ENCODE measurements at regions not wholly inside any gene's neighbourhood (a gene's known extent, or its start where the extent isn't known, plus 50 kb on each side); places are given as distances from the start of the nearest gene placed in this dataset.

DNA sequence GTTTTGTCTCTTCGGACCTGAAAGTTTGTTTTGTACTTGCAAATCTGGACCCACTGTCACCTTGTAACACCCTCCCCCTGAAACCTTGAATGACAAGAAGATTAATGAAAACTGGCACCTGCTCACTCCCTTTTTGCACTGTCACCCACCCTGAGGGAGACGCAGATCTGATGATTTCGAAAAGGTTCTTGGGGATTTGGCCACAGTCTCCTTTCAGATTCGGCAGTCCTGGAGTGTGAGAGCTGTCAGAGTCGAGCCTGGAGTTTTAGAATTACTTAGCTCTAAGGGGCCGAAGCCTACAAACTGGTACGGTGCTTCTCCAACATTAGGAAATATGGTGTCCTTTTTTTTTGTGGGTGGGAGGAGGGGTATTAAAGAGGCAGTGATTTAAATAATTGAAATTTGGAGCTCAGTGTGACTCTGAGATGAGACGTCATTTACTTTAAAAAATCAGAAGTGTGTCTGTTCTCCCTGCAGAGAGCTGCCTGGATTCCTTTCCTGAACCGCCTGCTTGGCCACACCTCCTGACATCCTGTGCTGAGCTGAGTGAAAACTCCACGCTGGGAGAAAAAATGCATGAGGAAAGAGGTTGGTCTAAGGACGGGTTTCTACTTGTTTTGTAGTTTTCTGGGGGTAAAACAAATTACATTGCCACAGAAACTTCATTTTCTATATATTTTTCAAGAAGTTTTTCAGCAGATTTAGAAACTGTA lies 447.0 kb upstream of the CDH4 start:
- H3K27ac ChIP-seq, result no peak overlapping the region

GRCh38 chr20:60806354-60806753 lies 445.7 kb upstream of the CDH4 start:
- Histone ChIP-seq H3K27ac (no peak overlapping the region), H3K4me1 (no peaks in the 10 kb centered on the region), H3K27me3 (no peaks in the 10 kb centered on the region), H3K36me3 (no peaks in the 10 kb centered on the region), H3K4me3 (no peak overlapping the region), H3K9me3 (no peaks in the 10 kb centered on the region)
- no peak for TF ChIP-seq POLR2A (IDR thresholded peaks at IDR 0.05)
- TF ChIP-seq, protein P1, sequence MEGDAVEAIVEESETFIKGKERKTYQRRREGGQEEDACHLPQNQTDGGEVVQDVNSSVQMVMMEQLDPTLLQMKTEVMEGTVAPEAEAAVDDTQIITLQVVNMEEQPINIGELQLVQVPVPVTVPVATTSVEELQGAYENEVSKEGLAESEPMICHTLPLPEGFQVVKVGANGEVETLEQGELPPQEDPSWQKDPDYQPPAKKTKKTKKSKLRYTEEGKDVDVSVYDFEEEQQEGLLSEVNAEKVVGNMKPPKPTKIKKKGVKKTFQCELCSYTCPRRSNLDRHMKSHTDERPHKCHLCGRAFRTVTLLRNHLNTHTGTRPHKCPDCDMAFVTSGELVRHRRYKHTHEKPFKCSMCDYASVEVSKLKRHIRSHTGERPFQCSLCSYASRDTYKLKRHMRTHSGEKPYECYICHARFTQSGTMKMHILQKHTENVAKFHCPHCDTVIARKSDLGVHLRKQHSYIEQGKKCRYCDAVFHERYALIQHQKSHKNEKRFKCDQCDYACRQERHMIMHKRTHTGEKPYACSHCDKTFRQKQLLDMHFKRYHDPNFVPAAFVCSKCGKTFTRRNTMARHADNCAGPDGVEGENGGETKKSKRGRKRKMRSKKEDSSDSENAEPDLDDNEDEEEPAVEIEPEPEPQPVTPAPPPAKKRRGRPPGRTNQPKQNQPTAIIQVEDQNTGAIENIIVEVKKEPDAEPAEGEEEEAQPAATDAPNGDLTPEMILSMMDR (IDR thresholded peaks at IDR 0.05), result no peak
- intact Hi-C loops (cut with DNase I; ENCODE audit: low total_unique reads), result no loop called here
- no peak for DNase-seq

More for the DNA sequence above, 447.0 kb upstream of the CDH4 start:
- H3K36me3 ChIP-seq, result no peaks in the 10 kb centered on the region
- no peak for DNase-seq
- H3K9me3 ChIP-seq, result peaks cover 0 to 3% of the 10 kb centered on the region in 2 donors
- no peaks in the 10 kb centered on the region for H3K4me1 ChIP-seq
- no peak for TF ChIP-seq POLR2A (IDR thresholded peaks at IDR 0.05)
- TF ChIP-seq, protein P1 (IDR thresholded peaks at IDR 0.05), result no peak
- H3K27me3 ChIP-seq, result no peaks in the 10 kb centered on the region
- H3K4me3 ChIP-seq, result no peak overlapping the region
- intact Hi-C loops (cut with DNase I; ENCODE audit: low total_unique reads), result no loop called here

DNA sequence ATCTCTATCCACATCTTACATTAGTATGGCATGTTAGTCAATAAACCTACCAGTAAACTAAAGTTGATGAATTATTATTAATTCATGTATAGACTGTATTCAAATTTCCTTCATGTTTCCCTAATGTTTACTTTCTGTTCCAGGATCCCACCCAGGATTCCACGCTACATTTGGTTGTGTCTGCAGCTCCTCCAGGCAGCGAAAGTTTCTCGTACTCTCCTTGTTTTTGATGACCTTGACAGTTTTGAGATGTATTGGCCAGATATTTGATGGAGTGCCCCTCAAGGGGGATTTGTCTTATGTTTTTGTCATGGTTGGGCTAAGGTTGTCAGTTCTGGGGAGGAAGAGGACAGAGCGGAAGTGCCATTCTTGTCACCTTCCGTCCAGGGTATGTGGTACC lies 445.2 kb upstream of the CDH4 start:
- H3K4me3 ChIP-seq, result no peak overlapping the region
- H3K9me3 ChIP-seq, result no peaks in the 10 kb centered on the region
- no peak for DNase-seq
- no peaks in the 10 kb centered on the region for H3K36me3 ChIP-seq
- TF ChIP-seq POLR2A (IDR thresholded peaks at IDR 0.05), result no peak
- TF ChIP-seq, protein P1 (IDR thresholded peaks at IDR 0.05), result no peak
- intact Hi-C loops (cut with DNase I; ENCODE audit: low total_unique reads), result no loop called here
- no peaks in the 10 kb centered on the region for H3K4me1 ChIP-seq
- H3K27me3 ChIP-seq, result no peaks in the 10 kb centered on the region
- H3K27ac ChIP-seq, result no peak overlapping the region

DNA sequence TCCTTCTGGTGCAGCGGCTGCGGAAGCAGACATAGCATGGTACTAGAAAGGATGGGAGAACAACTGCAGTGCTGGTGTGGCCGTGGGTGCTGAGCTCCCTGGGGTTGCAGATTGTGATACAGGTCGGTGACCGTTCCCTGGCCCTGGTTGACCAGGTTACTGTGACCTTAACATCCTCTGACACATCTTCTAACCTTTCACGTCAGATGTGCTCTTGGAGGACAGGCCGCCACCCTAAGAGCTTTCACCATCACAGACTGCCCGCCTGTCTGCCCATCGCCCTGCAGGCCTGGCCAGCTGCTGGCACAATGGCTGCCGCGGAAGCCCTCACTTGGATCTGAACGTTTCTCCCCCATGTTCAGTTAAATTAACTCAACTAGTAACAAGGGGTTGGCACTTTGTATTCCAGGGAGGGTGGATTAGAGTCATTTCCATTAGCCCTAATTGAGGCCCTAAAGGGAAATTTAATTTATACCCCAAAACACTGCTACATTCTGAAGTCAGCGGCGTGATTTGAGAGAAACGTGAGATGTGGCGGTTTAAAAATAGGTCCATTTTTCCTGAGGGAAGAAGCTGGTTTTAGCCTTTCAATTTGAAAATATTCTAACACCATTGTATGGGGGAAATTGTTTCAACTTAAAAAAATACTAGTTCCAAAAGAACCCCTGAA lies 443.9 kb upstream of the CDH4 start:
- no peak for DNase-seq
- no peak for TF ChIP-seq POLR2A (IDR thresholded peaks at IDR 0.05)
- TF ChIP-seq, protein P1 (IDR thresholded peaks at IDR 0.05), result no peak
- intact Hi-C loops (cut with DNase I; ENCODE audit: low total_unique reads), result no loop called here

GRCh38 chr20:60808701-60809100 lies 443.4 kb upstream of the CDH4 start:
- no peak for DNase-seq
- H3K27me3 ChIP-seq, result no peaks in the 10 kb centered on the region
- intact Hi-C loops (cut with DNase I; ENCODE audit: low total_unique reads), result no loop called here
- TF ChIP-seq POLR2A (IDR thresholded peaks at IDR 0.05), result no peak
- TF ChIP-seq, protein P1 (IDR thresholded peaks at IDR 0.05), result no peak
- no peak overlapping the region for H3K4me3 ChIP-seq
- H3K36me3 ChIP-seq, result no peaks in the 10 kb centered on the region
- H3K27ac ChIP-seq, result no peak overlapping the region
- H3K4me1 ChIP-seq, result no peaks in the 10 kb centered on the region
- H3K9me3 ChIP-seq, result no peaks in the 10 kb centered on the region

More for the DNA sequence above, 443.9 kb upstream of the CDH4 start:
- no peaks in the 10 kb centered on the region for H3K27me3 ChIP-seq
- no peaks in the 10 kb centered on the region for H3K9me3 ChIP-seq
- H3K27ac ChIP-seq, result no peak overlapping the region
- no peaks in the 10 kb centered on the region for H3K4me1 ChIP-seq
- H3K4me3 ChIP-seq, result no peak overlapping the region
- no peaks in the 10 kb centered on the region for H3K36me3 ChIP-seq

Measured in uterus (tissue), 3 donors.